HepG2 (cell line): ENCODE measurements at regions not wholly inside any gene's neighbourhood (a gene's known extent, or its start where the extent isn't known, plus 50 kb on each side); places are given as distances from the start of the nearest gene placed in this dataset.

Experiments
- ATAC-seq: fragments of 200-7000 bp; cut with Tn5 transposase; 3 replicates; pipeline ENCODE4 v1.9.1; 2020; ENCODE audit warnings: mild to moderate bottlenecking, moderate library complexity
- BruUV-seq: library from RNA; stranded (reverse); fragments of 400-500 nt; replicated peaks from 2 replicates; lab custom pipeline; 2021; lab: Mats Ljungman, UMichigan
- CTCF ChIA-PET: fragments of 300-600 bp; formaldehyde crosslinking; extraction: SDS; loops from one replicate; lab custom pipeline; 2021; ENCODE audit warnings: low total read pairs, inconsistent platforms, low intra/inter-chr PET ratio; lab: Yijun Ruan, JAX
- POLR2A ChIA-PET: fragments of 350-600 bp; sonication (Branson Sonifier 250); formaldehyde crosslinking; loops from one replicate; lab custom pipeline; 2020; ENCODE audit warnings: antibody characterized with exemption, inconsistent platforms; lab: Yijun Ruan, JAX
- DNase-seq: peaks from one replicate; pipeline ENCODE4 v3.0.0-alpha.2; 2015; ENCODE audit warnings: low spot score
- FAIRE-seq: peaks from 3 replicates; lab custom pipeline; 2011; peaks lifted over from hg19 to GRCh38; lab: Jason Lieb, UNC
- H2AFZ ChIP-seq: one replicate; pipeline ENCODE4 v1.6.1; 2011; ENCODE audit warnings: low read length, inconsistent platforms
- H3K27ac ChIP-seq: fragments of 300-600 bp; 3 replicates; pipeline ENCODE4 v1.8.0; 2011; ENCODE audit warnings: mixed run types, mild to moderate bottlenecking, mixed read lengths, low read length, inconsistent platforms; ENCODE audit not compliant: insufficient read depth; ENCODE audit errors: extremely low read length
- H3K27me3 ChIP-seq, 2 experiments: fragments of 200-600 bp in 1 of 2; 2 replicates in 1 of 2; 3 replicates in 1 of 2; pipeline versions ENCODE4 v1.6.0 to v1.8.0; 2011; ENCODE audit warnings: low read length in 2 of 2, mild to moderate bottlenecking in 2 of 2, moderate library complexity in 2 of 2, inconsistent platforms in 1 of 2; ENCODE audit not compliant: insufficient read depth in 2 of 2, control insufficient read depth in 1 of 2
- H3K36me3 ChIP-seq, 2 experiments: fragments of 200-600 bp in 1 of 2; replicated peaks in 1 of 2; 2 replicates in 1 of 2; 3 replicates in 1 of 2; pipeline versions ENCODE4 v1.5.1 to v1.8.0; 2011; ENCODE audit warnings: low read length in 2 of 2, inconsistent platforms in 1 of 2; ENCODE audit not compliant: insufficient read depth in 2 of 2, control insufficient read depth in 1 of 2
- H3K4me1 ChIP-seq: 2 replicates; pipeline ENCODE4 v1.5.1; 2012; ENCODE audit warnings: low read length, inconsistent platforms; ENCODE audit not compliant: insufficient read depth
- H3K4me2 ChIP-seq: 2 replicates; pipeline ENCODE4 v1.6.0; 2011; ENCODE audit warnings: low read depth, low read length, inconsistent platforms
- H3K4me3 ChIP-seq, 3 experiments: fragments of 200-600 bp in 1 of 3; sonication (generic), shearing (Covaris generic) in 1 of 3; replicated peaks in 1 of 3; 2 replicates each; pipeline ENCODE4 v1.5.1; 2011 to 2016; ENCODE audit warnings: low read length in 3 of 3, inconsistent platforms in 2 of 3, low read depth in 2 of 3, mild to moderate bottlenecking in 2 of 3, control low read depth in 1 of 3, mixed read lengths in 1 of 3; ENCODE audit not compliant: insufficient read depth in 1 of 3
- H3K79me2 ChIP-seq: one replicate; pipeline ENCODE4 v1.6.1; 2011; ENCODE audit warnings: low read length, inconsistent platforms; ENCODE audit not compliant: insufficient read depth
- H3K9ac ChIP-seq: 2 replicates; pipeline ENCODE4 v1.6.0; 2011; ENCODE audit warnings: mild to moderate bottlenecking, low read depth, low read length, inconsistent platforms; ENCODE audit not compliant: insufficient read depth
- H3K9me3 ChIP-seq: 2 replicates; pipeline ENCODE4 v1.5.1; 2012; ENCODE audit warnings: mild to moderate bottlenecking, low read length
- H4K20me1 ChIP-seq: 2 replicates; pipeline ENCODE4 v1.6.0; 2011; ENCODE audit warnings: inconsistent platforms, mild to moderate bottlenecking, low read length, moderate library complexity; ENCODE audit not compliant: insufficient read depth
- BRD4 ChIP-seq: sonication (generic); formaldehyde crosslinking; IDR thresholded peaks from 2 replicates; pipeline ENCODE4 v1.4.0; 2020; ENCODE audit warnings: missing genetic modification reagents
- CBX1 ChIP-seq: IDR thresholded peaks from one replicate; pipeline ENCODE4 v1.6.1; 2016; ENCODE audit warnings: antibody characterized with exemption, low read depth
- CBX2 ChIP-seq, 2 experiments: fragments of 200-600 bp in 1 of 2; sonication (generic); formaldehyde crosslinking in 1 of 2; IDR thresholded peaks; 2 replicates each; pipeline versions ENCODE4 v1.7.0 to v1.8.1; 2018 to 2022; ENCODE audit warnings: low read depth in 2 of 2, low read length in 1 of 2, mild to moderate bottlenecking in 1 of 2, missing genetic modification reagents in 1 of 2
- CEBPG ChIP-seq: IDR thresholded peaks from 2 replicates; pipeline ENCODE4 v1.6.1; 2016
- GRHL1 ChIP-seq: sonication (generic); formaldehyde crosslinking; conservative IDR thresholded peaks from 2 replicates; pipeline ENCODE4 v1.8.0; 2022; ENCODE audit warnings: missing genetic modification reagents
- MBNL3 ChIP-seq: fragments of 250-450 bp; sonication (Bioruptor Pico); conservative IDR thresholded peaks from 2 replicates; pipeline ENCODE4 v1.8.0; 2022; ENCODE audit warnings: mild to moderate bottlenecking, inconsistent platforms
- MLXIP ChIP-seq: sonication (generic); formaldehyde crosslinking; IDR thresholded peaks from 2 replicates; pipeline ENCODE4 v1.9.0; 2021; ENCODE audit warnings: missing genetic modification reagents, borderline replicate concordance
- NFYC ChIP-seq: IDR thresholded peaks from 2 replicates; pipeline ENCODE4 v1.6.1; 2016; ENCODE audit warnings: missing genetic modification reagents, missing compliant biosample characterization
- PATZ1 ChIP-seq: sonication (generic); formaldehyde crosslinking; IDR thresholded peaks from 2 replicates; pipeline ENCODE4 v1.4.0; 2020; ENCODE audit warnings: missing genetic modification reagents
- ZBTB49 ChIP-seq: sonication (generic); formaldehyde crosslinking; IDR thresholded peaks from 2 replicates; pipeline ENCODE4 v1.4.0; 2020; ENCODE audit warnings: missing genetic modification reagents, borderline replicate concordance
- ZMYM3 ChIP-seq: sonication (generic); formaldehyde crosslinking; IDR thresholded peaks from 2 replicates; pipeline ENCODE4 v1.5.1; 2020; ENCODE audit warnings: mild to moderate bottlenecking, missing genetic modification reagents
- ZNF510 ChIP-seq: sonication (generic); formaldehyde crosslinking; IDR thresholded peaks from 2 replicates; pipeline ENCODE4 v1.4.0; 2020; ENCODE audit warnings: low read depth, mild to moderate bottlenecking, missing genetic modification reagents
- ZNF614 ChIP-seq: IDR thresholded peaks from 2 replicates; pipeline ENCODE4 v1.6.1; 2018; ENCODE audit warnings: missing biosample characterization, missing genetic modification reagents, inconsistent platforms, borderline replicate concordance
- ZNF790 ChIP-seq: sonication (generic); formaldehyde crosslinking; IDR thresholded peaks from 2 replicates; pipeline ENCODE4 v1.8.0; 2022; ENCODE audit warnings: missing genetic modification reagents, mild to moderate bottlenecking, borderline replicate concordance
- WGBS: methylation state at CpG from one replicate; pipeline ENCODE4 v1.1.6; 2017; ENCODE audit warnings: low lambda C conversion rate; 5-methylcytosine and 5-hydroxymethylcytosine counted together
- in situ Hi-C: cut with HindIII; loops from 2 replicates; pipeline ENCODE4 v1.10.0; 2017; ENCODE audit warnings: low pct_unique_long_range_greater_than_20kb; ENCODE audit not compliant: extremely low pct_ligation_motif_present
- intact Hi-C: fragments of 100-400 bp; cut with micrococcal nuclease; formaldehyde crosslinking; loops from one replicate; pipeline ENCODE4 v1.10.0; 2022; ENCODE audit not compliant: unreplicated experiment

- FAIRE-seq (no peak), ATAC-seq (no peak), DNase-seq (no peak)
- Histone ChIP-seq H3K79me2 (no peaks in the 10 kb centered on the region), H3K27ac (no peak overlapping the region), H3K9ac (no peak overlapping the region), H3K27me3 (no peaks in the 10 kb centered on the region; a peak in 1 of 5 replicates), H3K4me1 (no peaks in the 10 kb centered on the region), H3K9me3 (no peaks in the 10 kb centered on the region), H3K4me2 (no peak overlapping the region), H3K36me3 (no peaks in the 10 kb centered on the region), H3K4me3 (no peak overlapping the region), H4K20me1 (no peaks in the 10 kb centered on the region), H2AFZ (no peak overlapping the region)
- no TSS peak for BruUV-seq
- ChIA-PET CTCF (no interaction called here), POLR2A (no interaction called here)
- in situ Hi-C loops (no loop called here), intact Hi-C loops (no loop called here)
- TF ChIP-seq ZMYM3 (CRISPR knock-in tag) (no peak), MBNL3 (no peak), CBX2 (IDR thresholded peaks at IDR 0.05; ENCODE audit: low read depth, low read length) (no peak), CBX2 (CRISPR knock-in tag; IDR thresholded peaks at IDR 0.05; ENCODE audit: low read depth) (no peak), CEBPG (CRISPR knock-in tag) (no peak), ZNF614 (CRISPR knock-in tag) (no peak), ZNF790 (CRISPR knock-in tag) (no peak), NFYC (no peak), ZBTB49 (CRISPR knock-in tag) (no peak), GRHL1 (no peak), ZNF510 (CRISPR knock-in tag) (no peak), MLXIP (CRISPR knock-in tag) (no peak), BRD4 (no peak), PATZ1 (CRISPR knock-in tag) (no peak), CBX1 (no peak)
- WGBS = 3% methylated on average over 3 of the region's 3 CpGs
Measured at GRCh38 chr9:79477241-79477840, 94.4 kb upstream of the TLE4 start.
